ENCODE measurements at regions not wholly inside any gene's neighbourhood (a gene's known extent, or its start where the extent isn't known, plus 50 kb on each side); places are given as distances from the start of the nearest gene placed in this dataset.

DNA sequence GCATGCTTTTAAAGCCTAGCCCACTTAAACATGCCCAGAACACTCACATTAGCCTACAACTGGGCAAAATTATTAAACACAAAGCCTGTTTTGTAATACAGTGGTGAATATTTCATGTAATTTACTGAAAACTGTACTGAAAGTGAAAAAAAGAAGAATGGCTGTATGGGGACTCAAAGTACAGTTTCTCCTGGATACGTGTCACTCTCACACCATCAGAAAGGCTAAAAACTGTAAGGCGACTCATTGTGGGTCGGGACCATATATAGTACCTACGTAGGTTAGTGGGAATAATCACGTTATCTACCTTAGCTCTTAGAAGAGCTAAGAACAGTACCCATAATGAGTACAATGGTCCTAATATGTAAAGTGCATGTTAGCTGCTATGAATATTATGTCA, 80.2 kb upstream of the SPATA12 start:
- no peak for TF ChIP-seq CTCF (IDR thresholded peaks at IDR 0.05)
- intact Hi-C loops (cut with DNase I) = no loop called here
- Histone ChIP-seq H3K36me3 (no peaks in the 10 kb centered on the region), H3K4me3 (no peak overlapping the region), H3K9me3 (no peaks in the 10 kb centered on the region), H3K27ac (no peak overlapping the region), H3K9ac (ENCODE audit: low read depth in 2 of 2, low read length in 2 of 2) (no peak overlapping the region), H3K27me3 (no peaks in the 10 kb centered on the region), H3K4me1 (no peaks in the 10 kb centered on the region)
- no peak for DNase-seq

DNA sequence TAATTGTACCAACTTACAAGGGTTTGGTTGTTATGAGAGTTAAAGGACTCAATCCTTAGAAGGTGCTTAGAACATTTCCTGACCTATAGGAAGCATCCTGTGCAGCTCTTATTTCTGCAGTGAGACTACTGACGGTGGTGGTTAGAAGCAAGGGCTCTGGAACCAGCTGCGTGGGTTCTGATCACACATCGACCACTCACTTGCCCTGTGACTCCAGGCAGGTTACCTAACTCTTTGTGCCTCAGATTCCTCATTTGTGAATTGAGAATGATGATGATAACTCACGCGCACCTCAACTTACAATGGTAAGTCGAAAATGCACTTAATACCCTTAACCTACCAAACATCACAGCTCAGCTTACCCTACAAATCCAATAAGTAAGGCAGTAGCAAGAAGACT, 80.7 kb upstream of the SPATA12 start:
- intact Hi-C loops (cut with DNase I) = no loop called here
- no peak overlapping the region for H3K9ac ChIP-seq (ENCODE audit: low read depth in 2 of 2, low read length in 2 of 2)
- H3K4me3 ChIP-seq = no peak overlapping the region
- no peak for TF ChIP-seq CTCF (IDR thresholded peaks at IDR 0.05)
- DNase-seq = no peak
- no peaks in the 10 kb centered on the region for H3K9me3 ChIP-seq
- H3K27ac ChIP-seq = no peak overlapping the region
- no peaks in the 10 kb centered on the region for H3K4me1 ChIP-seq
- H3K27me3 ChIP-seq = no peaks in the 10 kb centered on the region
- no peaks in the 10 kb centered on the region for H3K36me3 ChIP-seq

GRCh38 chr3:56977561-56977889, 82.9 kb upstream of the SPATA12 start:
- TF ChIP-seq CTCF (IDR thresholded peaks at IDR 0.05) = no peak
- no peak overlapping the region for H3K27ac ChIP-seq
- DNase-seq = no peak

GRCh38 chr3:56976651-56977560, 83.6 kb upstream of the SPATA12 start:
- DNase-seq = no peak
- Histone ChIP-seq H3K4me3 (no peak overlapping the region), H3K27ac (no peak overlapping the region), H3K36me3 (no peaks in the 10 kb centered on the region), H3K27me3 (no peaks in the 10 kb centered on the region), H3K9me3 (no peaks in the 10 kb centered on the region), H3K9ac (ENCODE audit: low read depth in 2 of 2, low read length in 2 of 2) (no peak overlapping the region), H3K4me1 (no peaks in the 10 kb centered on the region)
- no peak for TF ChIP-seq CTCF (IDR thresholded peaks at IDR 0.05)
- intact Hi-C loops (cut with DNase I) = no loop called here

More at GRCh38 chr3:56977561-56977889, 82.9 kb upstream of the SPATA12 start:
- no peaks in the 10 kb centered on the region for H3K36me3 ChIP-seq
- intact Hi-C loops (cut with DNase I) = no loop called here
- H3K4me1 ChIP-seq = no peaks in the 10 kb centered on the region
- no peaks in the 10 kb centered on the region for H3K9me3 ChIP-seq
- H3K4me3 ChIP-seq = no peak overlapping the region
- no peaks in the 10 kb centered on the region for H3K27me3 ChIP-seq
- H3K9ac ChIP-seq (ENCODE audit: low read depth in 2 of 2, low read length in 2 of 2) = no peak overlapping the region

GRCh38 chr3:56975567-56975966, 84.9 kb upstream of the SPATA12 start:
- no peak for TF ChIP-seq CTCF (IDR thresholded peaks at IDR 0.05)
- Histone ChIP-seq H3K4me3 (no peak overlapping the region), H3K27ac (no peak overlapping the region), H3K36me3 (no peaks in the 10 kb centered on the region), H3K27me3 (no peaks in the 10 kb centered on the region), H3K9me3 (no peaks in the 10 kb centered on the region), H3K4me1 (no peaks in the 10 kb centered on the region), H3K9ac (ENCODE audit: low read depth in 2 of 2, low read length in 2 of 2) (no peak overlapping the region)
- intact Hi-C loops (cut with DNase I) = no loop called here
- DNase-seq = no peak

All from colonic mucosa (tissue), 4 donors.